Hepatocyte (in vitro differentiated cells): ENCODE measurements at regions not wholly inside any gene's neighbourhood (a gene's known extent, or its start where the extent isn't known, plus 50 kb on each side); places are given as distances from the start of the nearest gene placed in this dataset.

Experiments used
- CTCF ChIP-seq: fragments of 200-600 bp; sonication (generic); IDR thresholded peaks from 2 replicates; pipeline ENCODE4 v1.5.1; 2016; ENCODE audit warnings: antibody characterized with exemption, mild to moderate bottlenecking; ENCODE audit not compliant: poor library complexity
- EZH2 ChIP-seq: fragments of 200-600 bp; sonication (generic); IDR thresholded peaks from 2 replicates; pipeline ENCODE4 v1.6.1; 2016; ENCODE audit warnings: antibody characterized with exemption, mild to moderate bottlenecking, borderline replicate concordance
- EZH2phosphoT487 ChIP-seq: fragments of 200-600 bp; sonication (generic); IDR thresholded peaks from one replicate; pipeline ENCODE4 v1.6.1; 2018; ENCODE audit warnings: antibody characterized with exemption, mild to moderate bottlenecking, low read depth, moderate library complexity; ENCODE audit not compliant: unreplicated experiment, severe bottlenecking

- TF ChIP-seq CTCF (no peak), EZH2 (no peak), EZH2phosphoT487 (no peak)
Measured at GRCh38 chr2:239576784-239577685, 176.2 kb upstream of the HDAC4 start.
